WI38 (cell line): ENCODE measurements at regions not wholly inside any gene's neighbourhood (a gene's known extent, or its start where the extent isn't known, plus 50 kb on each side); places are given as distances from the start of the nearest gene placed in this dataset.
"Not testable (repeated sequence)": the region's sequence is repeated elsewhere in the genome, so short reads cannot be mapped to it uniquely, and the experiment has no call there.

Experiments used
- H3K4me3 ChIP-seq: 2 replicates; pipeline ENCODE4 v1.5.1; 2011; ENCODE audit warnings: low read depth, mild to moderate bottlenecking, control low read depth, low read length
- CTCF ChIP-seq: IDR thresholded peaks from 2 replicates; pipeline ENCODE4 v1.5.1; 2012; ENCODE audit warnings: low read depth, mild to moderate bottlenecking, control low read depth, low read length

GRCh38 chr11:19420868-19421533 is 180.3 kb upstream of the E2F8 start:
- TF ChIP-seq CTCF: no peak
- no peak overlapping the region; the same call in 1 of the 2 replicates for H3K4me3 ChIP-seq

DNA sequence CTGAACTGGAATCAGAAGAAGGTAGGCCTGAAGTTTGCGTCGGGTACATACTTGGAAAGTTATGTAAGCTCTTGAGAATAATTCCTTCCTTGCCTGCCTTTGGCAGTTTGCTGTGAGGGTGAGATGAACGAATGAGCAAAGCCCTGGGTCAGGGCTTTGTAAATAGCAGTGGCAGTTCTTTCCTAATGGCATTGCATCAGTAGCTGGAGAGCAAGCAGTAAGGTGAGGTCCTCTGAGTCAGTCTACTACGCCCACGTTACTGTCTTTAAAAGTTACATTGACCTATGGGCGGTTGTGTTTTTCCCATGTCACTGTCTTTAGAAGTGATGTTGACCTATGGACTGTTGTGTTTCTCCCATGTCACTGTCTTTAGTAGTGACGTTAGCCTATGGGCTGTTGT is 179.1 kb upstream of the E2F8 start:
- peak overlapping the region; percentile 48 for H3K4me3 ChIP-seq
- no peak for TF ChIP-seq CTCF

GRCh38 chr11:19419021-19419750 is 178.4 kb upstream of the E2F8 start:
- peak overlapping the region; percentile 48 for H3K4me3 ChIP-seq
- no peak for TF ChIP-seq CTCF

- H3K4me3 ChIP-seq: no peak overlapping the region
- no peak for TF ChIP-seq CTCF
Measured at GRCh38 chr11:19418221-19418620, 177.5 kb upstream of the E2F8 start.

- not testable (repeated sequence) for H3K4me3 ChIP-seq
Measured at GRCh38 chr11:19412070-19412469, 171.3 kb upstream of the E2F8 start.

DNA sequence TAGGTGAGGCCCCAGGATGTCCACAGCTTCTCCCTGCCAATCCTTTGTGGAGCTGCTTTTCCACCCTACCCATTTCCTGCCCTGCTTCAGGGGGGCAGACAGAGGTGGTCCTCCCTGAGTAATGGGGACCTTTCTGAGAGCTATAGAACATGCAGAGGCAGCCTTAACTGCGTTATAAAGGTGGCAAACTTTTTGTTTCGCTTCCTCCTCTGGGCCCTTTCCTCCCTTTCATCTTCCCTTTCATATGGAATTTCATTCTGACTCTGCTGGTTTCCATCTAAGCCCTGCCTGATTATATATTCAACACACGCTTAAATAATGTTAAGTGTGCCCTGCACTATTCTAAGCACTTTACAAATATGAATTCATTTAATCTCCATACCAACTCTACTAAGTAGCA is 169.3 kb upstream of the E2F8 start:
- TF ChIP-seq CTCF: no peak
- H3K4me3 ChIP-seq: no peak overlapping the region

DNA sequence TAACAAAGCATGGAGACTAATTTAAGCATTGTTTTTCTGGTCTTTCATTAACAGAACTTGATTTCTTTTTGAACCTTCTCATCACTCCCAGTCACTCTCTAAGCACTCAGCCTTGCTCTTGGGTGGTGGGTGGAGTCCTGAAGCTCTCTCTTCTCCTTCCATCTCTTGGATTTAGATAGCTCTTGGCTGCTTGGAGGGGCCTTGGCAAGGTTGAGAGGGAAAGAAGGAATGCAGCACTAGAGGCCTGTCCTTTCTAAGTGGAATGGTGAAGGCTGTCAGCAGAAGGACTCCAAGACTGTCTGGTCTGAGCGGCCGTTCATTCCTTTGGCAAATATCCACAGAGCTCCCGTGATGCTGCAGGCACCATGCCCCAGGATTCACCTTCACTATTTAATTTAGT is 168.6 kb upstream of the E2F8 start:
- TF ChIP-seq CTCF: no peak
- no peak overlapping the region for H3K4me3 ChIP-seq
